Stimulated activated CD4-positive, alpha-beta T cell treated with anti-CD3 and anti-CD28 coated beads, TNF-alpha, amount 100 ng/mL, for 48 hours (primary cell): ENCODE measurements at regions not wholly inside any gene's neighbourhood (a gene's known extent, or its start where the extent isn't known, plus 50 kb on each side); places are given as distances from the start of the nearest gene placed in this dataset.
A peak's percentile ranks its signal among the peaks of the same experiment; 100 is the strongest.
"Not testable (repeated sequence)": the region's sequence is repeated elsewhere in the genome, so short reads cannot be mapped to it uniquely, and the experiment has no call there.

Experiments used
- DNase-seq, 3 donors: peaks; one replicate each; pipeline ENCODE4 v3.0.0-alpha.2; 2020; ENCODE audit warnings: low read depth in 3 of 3

DNA sequence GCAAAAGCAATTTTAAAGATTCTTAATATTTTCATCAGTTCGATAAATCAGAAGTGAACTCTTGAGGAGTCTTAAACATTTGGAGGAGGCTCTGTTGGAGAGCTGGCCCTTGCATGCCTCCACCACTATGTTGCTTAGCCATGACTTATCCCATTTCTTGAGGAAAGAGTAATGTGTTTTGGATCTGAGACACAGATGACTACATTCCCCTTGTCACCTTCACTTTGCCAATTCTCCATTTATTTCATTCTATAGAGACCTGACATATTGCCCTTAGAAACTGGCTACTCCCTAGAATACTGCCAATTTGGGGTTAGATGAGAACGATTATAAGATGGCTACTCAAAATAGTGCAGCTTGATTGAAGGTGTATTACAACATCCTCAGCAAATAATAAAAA lies 157.4 kb upstream of the TMEM260 start:
- no peak for DNase-seq

DNA sequence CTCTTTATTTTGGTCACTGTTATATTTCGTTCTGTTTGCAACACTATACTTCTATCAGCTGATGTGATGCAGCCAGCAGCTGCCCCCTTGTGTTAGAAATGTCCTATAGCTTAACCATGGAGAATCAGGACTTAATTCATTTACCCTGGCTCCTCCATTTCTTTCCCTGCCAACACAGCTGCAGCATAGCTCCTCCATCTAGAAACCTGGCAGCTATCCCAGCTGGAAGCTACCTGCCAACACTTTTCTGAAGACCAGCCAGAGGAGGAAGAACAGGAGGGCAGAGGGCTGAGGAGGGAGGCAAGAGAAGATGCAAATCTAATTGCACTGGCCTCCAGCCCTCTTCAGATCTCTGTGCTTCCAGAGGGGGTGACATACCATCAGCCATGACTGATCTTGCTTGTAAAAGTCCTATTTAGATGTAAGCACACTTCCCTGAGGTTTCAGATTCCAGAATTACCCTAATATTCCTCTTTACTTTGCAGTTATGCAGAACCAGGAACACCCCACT lies 156.8 kb upstream of the TMEM260 start:
- DNase-seq = no peak

DNA sequence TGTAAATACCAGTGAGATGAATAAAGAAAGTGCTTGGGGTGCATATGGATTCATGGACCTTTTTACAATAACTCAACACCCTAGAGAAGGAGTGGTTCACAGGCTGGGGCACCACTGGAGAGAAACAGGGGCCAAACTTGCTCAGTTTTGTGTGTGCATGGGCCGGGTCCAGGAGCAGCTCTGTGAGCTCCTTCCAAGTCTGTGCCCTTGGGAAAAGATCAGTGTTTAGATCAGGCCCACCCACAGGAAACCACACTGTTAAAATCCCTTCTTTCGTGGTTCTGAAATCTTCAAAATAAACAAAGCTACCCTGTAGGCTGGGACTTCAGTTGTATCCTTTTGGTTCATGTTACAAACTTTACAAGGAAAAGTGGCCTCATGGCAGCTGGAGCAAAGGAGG lies 156.1 kb upstream of the TMEM260 start:
- DNase-seq = no peak

DNA sequence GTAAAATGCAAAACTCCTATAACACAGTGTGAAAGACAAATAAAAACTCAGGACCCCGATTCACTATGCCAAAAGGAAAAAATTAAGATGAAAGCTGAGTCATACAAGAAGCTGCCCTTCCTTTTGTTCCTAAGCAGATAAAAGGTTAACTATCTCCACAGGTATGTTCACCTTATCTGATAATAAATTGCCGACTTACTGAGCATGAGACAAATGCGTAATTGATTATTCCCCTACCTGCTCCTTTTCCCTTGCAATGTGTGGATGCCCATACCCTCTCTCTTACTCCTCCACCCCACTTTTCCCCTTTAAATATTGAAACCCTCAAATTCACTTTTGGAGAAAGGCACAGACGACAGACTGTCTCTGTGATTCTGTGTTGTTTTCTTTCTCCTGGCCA lies 148.6 kb upstream of the TMEM260 start:
- DNase-seq = no peak

DNA sequence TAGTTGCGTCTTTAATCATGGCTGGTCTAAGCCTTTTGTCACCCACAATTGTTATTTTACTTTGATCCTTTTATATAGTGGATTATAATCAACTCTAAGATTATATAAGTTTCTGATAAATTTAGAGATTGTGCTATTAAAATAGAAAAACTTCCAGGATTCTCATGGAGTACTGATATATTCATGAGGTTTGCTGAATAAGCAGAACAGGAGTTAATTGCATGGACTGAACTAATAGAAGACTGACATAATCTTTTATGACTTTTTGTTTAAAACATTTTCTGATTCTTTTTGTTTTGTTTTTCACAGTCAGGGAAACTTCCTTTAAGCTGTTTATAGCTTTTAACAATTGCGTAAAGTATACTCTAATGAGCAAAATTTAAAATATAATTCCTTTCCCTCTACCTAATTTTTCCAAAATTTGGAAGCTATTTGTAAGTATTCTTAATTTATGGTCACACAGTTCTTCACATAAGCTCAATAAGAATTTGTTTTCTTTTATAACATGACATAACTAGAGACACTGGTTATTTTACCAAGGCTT lies 129.9 kb upstream of the TMEM260 start:
- no peak for DNase-seq

DNA sequence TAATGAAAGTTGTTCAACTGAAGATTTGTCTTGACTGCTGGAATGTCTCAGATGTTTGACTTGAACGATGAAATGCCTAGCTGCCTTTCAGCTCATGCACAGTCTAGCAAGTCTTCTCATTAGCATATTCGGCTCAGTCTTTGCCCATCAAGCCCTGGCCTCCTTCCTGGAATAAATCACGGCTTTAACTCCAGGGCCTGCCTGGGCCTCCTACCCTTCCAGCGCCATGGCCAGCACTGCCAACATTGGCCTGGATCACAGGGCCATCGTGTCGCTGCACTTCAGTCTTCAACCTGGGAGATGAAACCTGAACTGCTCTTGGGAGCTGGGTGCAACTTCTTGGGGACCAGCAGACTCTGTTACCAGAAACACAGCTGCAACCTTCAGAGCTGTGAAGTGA lies 126.7 kb upstream of the TMEM260 start:
- DNase-seq = no peak

DNA sequence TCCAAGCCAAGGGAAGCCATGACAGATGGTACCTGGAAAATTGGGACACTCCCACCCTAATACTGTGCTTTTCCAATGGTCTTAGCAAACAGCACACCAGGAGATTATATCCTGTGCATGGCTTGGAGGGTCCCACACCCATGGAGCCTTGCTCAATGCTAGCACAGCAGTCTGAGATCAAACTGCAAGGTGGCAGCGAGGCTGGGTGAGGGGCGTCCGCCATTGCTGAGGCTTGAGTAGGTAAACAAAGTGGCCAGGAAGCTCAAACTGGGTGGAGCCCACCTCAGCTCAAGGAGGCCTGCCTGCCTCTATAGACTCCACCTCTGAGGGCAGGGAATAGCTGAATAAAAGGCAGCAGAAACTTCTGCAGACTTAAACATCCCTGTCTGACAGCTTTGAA lies 124.9 kb upstream of the TMEM260 start:
- DNase-seq = not testable (repeated sequence)

DNA sequence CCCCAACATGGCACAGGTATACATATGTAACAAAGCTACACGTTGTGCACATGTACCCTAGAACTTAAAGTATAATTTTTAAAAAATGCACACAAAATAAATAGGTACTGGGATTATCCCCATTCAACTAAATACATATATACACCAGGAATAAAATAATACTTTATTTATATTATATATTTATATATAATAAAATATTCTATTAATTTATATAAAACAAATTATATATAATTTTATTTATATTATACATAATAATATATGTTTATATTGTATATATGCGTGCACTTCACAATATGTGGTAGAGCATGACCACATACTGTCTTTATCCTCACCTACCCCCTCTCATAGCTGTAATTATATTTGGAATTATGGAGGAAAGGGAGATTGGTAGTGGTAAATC lies 119.1 kb upstream of the TMEM260 start:
- DNase-seq = no peak

DNA sequence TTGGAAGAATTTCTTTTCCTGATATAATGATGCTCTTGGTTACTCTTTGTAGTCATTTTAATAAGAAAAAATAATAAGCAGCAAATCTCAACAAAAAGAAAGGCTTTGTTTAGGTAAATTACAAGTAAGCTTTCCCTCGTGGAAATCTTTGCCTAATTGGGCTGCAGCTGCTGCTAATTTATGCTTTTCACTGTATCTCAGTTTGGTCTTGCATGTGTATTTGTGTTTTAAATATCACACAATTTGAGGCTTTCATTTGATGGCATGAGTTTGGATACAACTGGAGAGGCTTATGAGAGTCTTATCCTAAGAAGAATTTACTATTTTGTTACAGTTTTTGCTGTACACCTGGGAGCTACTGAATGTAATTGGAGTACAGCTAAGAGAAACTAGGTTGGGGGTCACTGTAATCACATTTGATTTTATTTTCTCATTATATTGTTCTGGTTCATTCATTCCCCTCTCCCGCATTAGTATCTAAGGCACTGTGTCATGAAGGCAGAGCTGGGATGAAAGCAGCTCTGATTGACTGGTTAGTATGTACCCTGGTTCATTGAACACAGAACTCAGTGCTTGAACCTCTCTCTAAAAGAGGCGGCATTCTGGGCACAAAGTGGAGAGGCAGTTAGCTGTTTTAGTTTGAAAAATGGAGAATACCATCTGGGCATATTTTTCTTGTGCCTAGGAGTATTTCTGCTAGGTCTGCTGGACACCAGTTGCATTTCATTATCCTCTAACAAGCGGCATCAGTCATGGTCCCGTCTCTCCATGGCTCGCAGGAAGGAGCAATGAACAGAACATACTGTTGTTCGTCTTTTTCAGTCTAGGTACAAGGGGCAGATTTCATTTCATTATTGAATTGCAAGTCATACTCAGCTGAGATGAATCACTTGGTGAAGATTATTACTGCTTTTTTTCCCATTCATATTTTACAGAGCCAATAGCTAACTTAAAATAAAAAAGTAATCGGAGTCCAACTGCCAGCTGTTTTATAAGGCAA lies 118.0 kb upstream of the TMEM260 start:
- no peak for DNase-seq

DNA sequence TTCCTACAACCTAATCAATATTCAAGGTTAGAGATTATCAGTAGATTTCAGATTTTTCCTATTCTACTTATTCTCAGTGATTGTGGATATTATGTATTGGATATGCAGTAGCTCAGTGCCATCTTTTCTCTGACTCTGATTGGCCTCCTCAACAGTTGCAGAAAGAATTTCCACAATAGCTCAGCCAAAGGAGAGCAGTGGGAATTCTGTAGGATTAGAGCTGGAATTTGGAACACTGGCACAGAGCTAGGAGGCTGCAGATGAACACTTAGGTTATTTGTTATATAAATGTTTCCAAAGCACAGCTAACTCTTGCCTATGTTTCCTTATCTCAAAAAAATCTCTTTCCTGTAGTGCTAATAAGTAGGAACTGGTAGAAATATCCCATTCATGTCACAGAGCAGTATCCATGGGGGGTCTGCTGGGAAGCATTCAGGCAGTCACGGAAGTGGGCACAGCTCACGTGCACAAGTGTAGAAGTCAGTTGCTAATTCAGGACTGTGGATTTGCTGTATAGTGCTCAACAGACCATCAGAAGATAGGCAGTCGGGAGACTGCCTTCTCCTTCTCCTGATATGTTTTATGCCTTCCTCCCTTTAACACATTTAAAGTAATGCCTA lies 116.2 kb upstream of the TMEM260 start:
- DNase-seq = no peak

DNA sequence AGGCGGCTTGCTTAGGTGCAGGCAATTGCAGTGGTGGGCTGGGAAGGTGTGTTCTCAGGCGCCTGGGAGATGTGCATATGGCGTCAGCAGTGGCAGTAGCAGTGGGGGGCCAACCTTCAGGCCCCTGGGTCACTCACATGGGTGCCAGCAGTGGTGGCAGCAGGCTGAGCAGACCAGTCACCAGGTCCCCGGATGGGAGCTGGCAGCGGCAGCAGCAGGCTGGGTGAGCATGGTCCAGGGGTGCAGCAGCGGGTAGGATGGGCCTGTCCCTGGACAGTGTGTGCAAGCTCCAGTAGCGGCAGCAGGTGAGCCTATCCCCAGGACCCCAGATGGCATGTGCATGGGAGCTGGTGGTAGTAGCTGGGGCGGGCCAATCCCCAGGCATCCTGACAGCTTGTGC lies 108.5 kb upstream of the TMEM260 start:
- no peak for DNase-seq

DNA sequence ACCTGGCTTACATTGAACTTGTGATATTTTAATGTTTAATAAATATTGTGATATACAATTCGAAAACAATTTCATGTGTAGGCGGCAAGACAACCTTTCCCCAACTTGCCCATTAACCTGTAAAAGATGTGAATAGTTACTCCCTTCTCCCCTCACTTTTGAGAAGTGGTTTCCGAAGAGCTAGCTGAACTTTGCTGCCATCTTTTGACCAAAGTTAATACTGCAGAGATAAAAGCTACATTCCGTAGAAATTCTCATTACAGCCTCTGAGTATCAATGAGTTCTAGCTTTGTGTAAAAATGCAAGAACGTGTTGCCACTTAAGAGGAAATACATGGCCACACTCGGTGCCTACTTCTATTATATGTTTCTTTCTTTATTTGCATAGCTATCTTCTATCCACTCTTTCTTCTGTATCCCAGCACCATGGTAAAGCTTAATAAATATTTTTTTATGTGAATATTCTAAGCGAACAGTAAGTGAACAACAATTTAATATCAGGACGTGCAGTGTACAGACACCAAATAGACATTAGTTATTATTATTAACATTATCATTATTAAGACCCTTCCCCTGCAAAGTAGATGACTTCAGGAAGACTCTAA lies 105.1 kb upstream of the TMEM260 start:
- DNase-seq = no peak

DNA sequence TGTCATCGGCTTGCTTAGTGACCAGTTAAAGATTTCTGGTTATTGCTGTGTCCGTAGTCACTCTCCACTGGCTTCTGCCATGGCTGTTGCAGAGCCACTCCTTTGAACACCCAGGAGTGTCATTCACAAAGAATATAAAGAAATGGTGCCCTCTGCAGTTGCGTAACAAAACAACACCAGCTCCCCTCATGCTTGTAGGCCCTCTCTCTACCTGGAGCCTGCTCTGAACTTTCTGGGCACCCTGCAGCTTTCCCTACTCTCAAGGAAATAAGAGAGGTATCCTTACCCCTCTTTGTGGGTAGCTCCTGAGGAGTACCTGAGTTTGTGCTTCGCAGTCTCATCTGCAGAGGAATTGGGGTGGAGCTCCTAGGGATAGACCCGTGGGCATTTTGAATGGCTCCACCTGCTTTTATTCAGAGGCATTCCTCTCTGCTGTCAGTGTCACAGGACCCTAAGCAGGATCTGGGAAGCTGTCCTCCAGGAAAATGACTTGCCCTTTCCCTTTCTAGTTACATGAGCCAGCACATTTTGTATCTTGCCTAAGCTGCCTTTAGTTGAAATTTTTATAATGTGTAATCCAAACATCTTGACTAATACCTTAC lies 97.2 kb upstream of the TMEM260 start:
- DNase-seq = no peak

DNA sequence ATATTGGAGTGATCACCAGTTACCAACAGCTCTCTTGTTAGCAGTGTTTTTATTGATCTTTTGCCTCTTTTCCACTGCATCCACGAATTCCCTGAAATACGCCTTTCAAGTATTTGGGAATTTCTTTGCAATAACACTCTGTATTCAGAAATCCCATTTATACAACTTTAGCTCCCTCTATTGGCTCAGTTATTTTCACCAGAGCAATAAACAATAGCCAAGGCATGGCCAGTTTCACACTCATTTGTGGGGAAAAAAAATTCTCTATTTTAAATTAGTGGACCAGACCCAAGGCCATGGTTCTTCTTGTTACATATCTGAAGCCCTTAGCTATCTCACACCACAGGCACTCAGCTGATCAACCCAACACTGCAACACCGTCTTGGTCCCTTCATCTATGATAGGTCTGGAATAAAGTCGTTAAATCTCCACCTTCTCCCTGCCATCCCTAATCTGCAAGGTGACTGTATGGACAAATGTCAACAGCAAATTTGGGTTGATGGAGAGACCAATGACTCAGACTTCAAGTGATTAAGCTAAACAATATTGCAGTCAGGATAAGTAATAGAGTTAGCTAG lies 92.4 kb upstream of the TMEM260 start:
- no peak for DNase-seq

DNA sequence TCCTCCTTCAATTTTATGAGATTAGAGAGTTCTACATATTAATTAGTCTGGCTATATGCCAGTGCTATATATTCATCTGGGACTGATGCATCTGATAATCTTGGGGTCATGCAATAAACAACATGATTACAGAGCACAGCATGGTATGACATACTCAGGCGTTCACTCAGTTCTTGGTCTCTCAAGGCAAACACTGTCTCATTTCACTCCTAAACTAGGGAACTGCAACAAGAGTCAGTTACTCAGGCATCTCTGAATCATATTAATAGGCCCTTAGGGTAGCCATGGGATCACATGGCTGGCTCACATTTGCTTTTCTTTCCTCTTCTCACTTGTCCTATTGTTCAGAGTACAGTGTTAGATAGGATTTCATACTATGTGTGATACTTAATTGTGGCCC lies 91.8 kb upstream of the TMEM260 start:
- no peak for DNase-seq

DNA sequence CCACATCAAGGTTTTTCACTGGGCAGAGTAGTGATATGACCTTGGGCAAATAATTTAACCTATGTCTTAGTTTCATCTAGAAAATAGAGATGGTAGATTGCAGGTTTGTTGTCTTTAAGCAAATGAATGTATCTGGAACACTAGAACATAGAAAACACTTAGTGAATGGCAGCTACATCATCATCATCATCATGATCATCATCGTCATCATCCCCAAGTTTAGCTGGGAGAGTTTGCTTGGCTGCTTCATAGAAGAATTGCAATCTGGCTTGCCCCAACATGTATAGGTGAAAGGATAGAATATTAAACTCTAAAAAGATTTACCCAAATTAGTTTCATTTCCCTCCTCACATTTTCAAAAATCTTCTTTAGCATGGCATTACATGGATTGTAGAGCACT lies 91.3 kb upstream of the TMEM260 start:
- no peak for DNase-seq

DNA sequence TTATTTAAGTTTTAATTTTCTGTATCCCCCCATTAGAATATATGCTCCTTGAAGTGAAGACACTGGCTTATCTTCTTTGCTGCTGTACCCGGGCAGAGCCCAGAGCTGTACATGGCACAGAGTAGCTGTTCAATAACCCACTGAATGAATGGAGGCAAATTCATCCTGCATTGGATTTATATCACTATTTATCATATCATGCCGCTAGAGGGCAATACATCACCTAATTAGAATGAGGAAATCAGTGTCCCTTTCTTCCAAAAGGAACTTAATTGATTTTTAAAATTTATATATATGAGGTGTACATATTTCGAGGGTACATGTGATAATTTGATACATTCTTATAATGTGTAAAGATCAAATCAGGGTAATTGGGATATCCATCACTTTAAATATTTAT lies 89.2 kb upstream of the TMEM260 start:
- no peak for DNase-seq

DNA sequence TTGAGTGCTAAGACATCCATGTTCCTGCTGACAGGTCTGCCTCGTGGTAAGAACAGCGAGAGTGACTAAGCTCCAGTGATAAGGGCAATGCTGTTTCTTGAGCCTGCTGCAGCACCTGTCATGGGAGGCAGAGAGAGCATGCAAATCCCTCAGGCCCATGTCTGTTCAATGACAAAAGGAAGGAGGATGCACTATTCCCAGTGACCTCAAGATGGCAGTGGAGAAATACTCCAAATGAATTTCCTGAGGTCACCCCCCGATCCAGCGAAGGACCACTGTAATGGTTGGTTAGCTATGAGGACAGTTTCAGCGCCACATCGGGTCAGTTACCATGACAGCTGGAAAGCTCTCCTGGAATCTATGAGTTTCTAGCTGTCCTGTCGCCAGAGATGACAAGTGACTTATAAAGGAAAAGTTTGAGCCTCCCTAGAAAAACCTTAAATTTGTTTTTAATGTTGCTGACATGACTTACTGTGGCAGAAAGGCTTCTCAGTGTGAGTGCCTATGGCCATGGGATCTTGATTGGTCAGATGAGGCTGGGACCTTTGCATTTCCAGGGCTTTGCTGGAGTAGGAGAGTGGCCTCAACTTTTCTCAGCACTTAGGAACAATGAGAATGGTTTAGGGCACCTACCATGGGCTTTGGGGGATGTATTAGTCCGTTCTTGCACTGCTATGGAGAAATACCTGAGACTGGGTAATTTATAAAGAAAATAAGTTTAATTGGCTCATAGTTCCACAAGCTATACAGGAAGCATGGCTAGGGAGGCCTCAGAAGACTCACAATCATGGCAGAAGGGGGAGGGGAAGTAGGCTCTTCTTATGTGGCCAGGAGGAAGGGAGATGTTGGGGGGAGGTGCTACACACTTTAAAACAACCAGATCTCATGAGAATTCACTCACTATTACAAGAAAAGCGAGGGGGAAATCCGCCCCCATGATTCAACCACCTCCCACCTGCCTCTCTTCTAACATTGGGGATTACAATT lies 88.0 kb upstream of the TMEM260 start:
- DNase-seq = peak in 2 of 3 donors; percentile 6 to 17

DNA sequence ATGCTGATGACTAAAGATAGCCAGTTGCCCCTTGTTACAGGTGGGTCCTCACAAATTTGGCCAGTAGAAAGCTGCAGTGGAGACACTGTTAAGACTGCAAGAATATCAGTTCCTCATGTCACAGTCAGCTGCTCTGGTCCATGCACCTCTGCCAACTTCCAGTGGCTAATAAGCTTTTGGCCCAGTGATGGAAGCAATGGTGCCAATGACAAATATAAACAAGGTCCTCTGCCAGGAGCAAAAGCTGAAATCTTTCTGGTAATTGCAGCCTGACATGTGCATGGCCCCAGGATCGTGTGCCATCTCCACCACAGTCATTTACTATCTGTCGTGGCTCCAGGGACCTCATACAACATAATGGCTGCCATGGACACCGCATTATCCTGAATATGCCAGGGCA lies 85.4 kb upstream of the TMEM260 start:
- no peak for DNase-seq

DNA sequence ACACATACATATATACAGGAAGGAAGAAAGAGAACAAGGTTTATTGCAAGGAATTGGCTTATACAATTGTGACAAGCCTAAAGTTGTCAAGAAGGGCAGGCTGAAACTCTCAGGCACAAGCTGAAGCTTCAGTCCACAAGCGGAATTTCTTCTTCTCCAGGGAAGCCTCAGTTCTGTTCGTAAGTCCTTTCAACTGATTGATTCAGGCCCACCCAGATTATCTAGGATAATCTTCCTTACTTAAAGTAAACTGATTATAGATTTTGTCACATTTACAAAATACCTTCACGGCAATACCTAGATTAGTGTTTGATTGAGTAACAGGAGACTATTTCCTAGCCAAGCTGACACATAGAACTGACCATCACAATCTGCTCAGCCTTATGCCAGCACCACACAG lies 81.5 kb upstream of the TMEM260 start:
- no peak for DNase-seq
